Activated CD4-positive, alpha-beta T cell treated with anti-CD3 and anti-CD28 coated beads for 48 hours (primary cell): ENCODE measurements at regions not wholly inside any gene's neighbourhood (a gene's known extent, or its start where the extent isn't known, plus 50 kb on each side); places are given as distances from the start of the nearest gene placed in this dataset.
"Not testable (repeated sequence)": the region's sequence is repeated elsewhere in the genome, so short reads cannot be mapped to it uniquely, and the experiment has no call there.

Experiments
- DNase-seq: peaks from one replicate; pipeline ENCODE4 v3.0.0-alpha.2; 2020

- no peak for DNase-seq
These were observed 650.5 kb upstream of the ZNF385D start for GRCh38 chr3:22401499-22401898.

- no peak for DNase-seq
These were observed 663.2 kb upstream of the ZNF385D start for GRCh38 chr3:22414239-22414638.

GRCh38 chr3:22416838-22417446 is 665.9 kb upstream of the ZNF385D start:
- DNase-seq = not testable (repeated sequence)

GRCh38 chr3:22419261-22419660 is 668.3 kb upstream of the ZNF385D start:
- no peak for DNase-seq

GRCh38 chr3:22421589-22421988 is 670.6 kb upstream of the ZNF385D start:
- DNase-seq = no peak

GRCh38 chr3:22431334-22431733 is 680.3 kb upstream of the ZNF385D start:
- DNase-seq = no peak

- no peak for DNase-seq
These were observed 688.6 kb upstream of the ZNF385D start for GRCh38 chr3:22439626-22440025.

- DNase-seq = no peak
These were observed 690.7 kb upstream of the ZNF385D start for GRCh38 chr3:22441711-22442110.

GRCh38 chr3:22443571-22444233 is 692.7 kb upstream of the ZNF385D start:
- DNase-seq = no peak

GRCh38 chr3:22445336-22445735 is 694.3 kb upstream of the ZNF385D start:
- DNase-seq = not testable (repeated sequence)

- no peak for DNase-seq
These were observed 699.9 kb upstream of the ZNF385D start for GRCh38 chr3:22450786-22451400.

GRCh38 chr3:22451501-22451900 is 700.5 kb upstream of the ZNF385D start:
- DNase-seq = no peak

- no peak for DNase-seq
These were observed 703.0 kb upstream of the ZNF385D start for GRCh38 chr3:22453906-22454535.

GRCh38 chr3:22469995-22470394 is 719.0 kb upstream of the ZNF385D start:
- no peak for DNase-seq

GRCh38 chr3:22471557-22471956 is 720.5 kb upstream of the ZNF385D start:
- DNase-seq = no peak

- DNase-seq = no peak
These were observed 723.9 kb upstream of the ZNF385D start for GRCh38 chr3:22474706-22475445.

GRCh38 chr3:22475665-22476240 is 724.7 kb upstream of the ZNF385D start:
- DNase-seq = no peak

- DNase-seq = no peak
These were observed 726.0 kb upstream of the ZNF385D start for GRCh38 chr3:22476976-22477375.

GRCh38 chr3:22485954-22486353 is 717.2 kb upstream of the UBE2E2 start:
- DNase-seq = no peak

- no peak for DNase-seq
These were observed 712.4 kb upstream of the UBE2E2 start for GRCh38 chr3:22490747-22491146.

GRCh38 chr3:22491344-22491743 is 711.8 kb upstream of the UBE2E2 start:
- DNase-seq = no peak

- no peak for DNase-seq
These were observed 710.8 kb upstream of the UBE2E2 start for GRCh38 chr3:22492342-22492741.

- no peak for DNase-seq
These were observed 707.9 kb upstream of the UBE2E2 start for GRCh38 chr3:22495241-22495640.
